GM23338 (cell line): ENCODE measurements at regions not wholly inside any gene's neighbourhood (a gene's known extent, or its start where the extent isn't known, plus 50 kb on each side); places are given as distances from the start of the nearest gene placed in this dataset.

Source experiments
- ATAC-seq: fragments of 200-7000 bp; cut with Tn5 transposase; 3 replicates; pipeline ENCODE4 v1.9.1; 2020
- DNase-seq: peaks from one replicate; pipeline ENCODE4 v3.0.0-alpha.2; 2015; ENCODE audit warnings: low spot score
- H2AFZ ChIP-seq: fragments of 200-600 bp; sonication (generic); 2 replicates; pipeline ENCODE4 v1.8.0; 2016; ENCODE audit warnings: antibody characterized with exemption, mild to moderate bottlenecking, moderate library complexity
- H3F3A ChIP-seq: fragments of 200-600 bp; sonication (generic); replicated peaks from 2 replicates; pipeline ENCODE4 v1.8.0; 2017; ENCODE audit warnings: antibody characterized with exemption, mixed run types, low read depth
- H3K27ac ChIP-seq: fragments of 200-600 bp; sonication (generic); 2 replicates; pipeline ENCODE4 v1.6.1; 2016; ENCODE audit warnings: low read depth
- H3K27me3 ChIP-seq: fragments of 200-600 bp; sonication (generic); 2 replicates; pipeline ENCODE4 v1.8.0; 2016; ENCODE audit warnings: mild to moderate bottlenecking, mixed run types, moderate library complexity; ENCODE audit not compliant: insufficient read depth
- H3K36me3 ChIP-seq: fragments of 200-600 bp; sonication (generic); 2 replicates; pipeline ENCODE4 v1.8.0; 2016; ENCODE audit warnings: mild to moderate bottlenecking; ENCODE audit not compliant: insufficient read depth
- H3K4me1 ChIP-seq: fragments of 200-600 bp; sonication (generic); 2 replicates; pipeline ENCODE4 v1.8.0; 2016; ENCODE audit warnings: mild to moderate bottlenecking, moderate library complexity; ENCODE audit not compliant: insufficient read depth
- H3K4me2 ChIP-seq: fragments of 200-600 bp; sonication (generic); 2 replicates; pipeline ENCODE4 v1.7.1; 2017; ENCODE audit warnings: mixed run types
- H3K4me3 ChIP-seq: fragments of 200-600 bp; sonication (generic); 2 replicates; pipeline ENCODE4 v1.6.1; 2016; ENCODE audit warnings: mixed run types
- H3K79me2 ChIP-seq: fragments of 200-600 bp; sonication (generic); replicated peaks from 2 replicates; pipeline ENCODE4 v1.8.0; 2017; ENCODE audit warnings: mild to moderate bottlenecking; ENCODE audit not compliant: insufficient read depth
- H3K9me2 ChIP-seq: fragments of 200-600 bp; sonication (generic); 2 replicates; pipeline ENCODE4 v1.8.0; 2017; ENCODE audit not compliant: insufficient read depth
- H4K20me1 ChIP-seq: fragments of 200-600 bp; sonication (generic); replicated peaks from 2 replicates; pipeline ENCODE4 v1.8.0; 2017; ENCODE audit warnings: mild to moderate bottlenecking; ENCODE audit not compliant: insufficient read depth
- H3K27ac Mint-ChIP-seq: 2 replicates; pipeline ENCODE4 v1.8.0; 2020; ENCODE audit warnings: inconsistent platforms, mild to moderate bottlenecking, moderate library complexity, mixed read lengths
- H3K27me3 Mint-ChIP-seq: 3 replicates; pipeline ENCODE4 v1.8.0; 2022; ENCODE audit warnings: low read depth, mild to moderate bottlenecking, moderate library complexity, mixed read lengths, inconsistent platforms; ENCODE audit not compliant: insufficient read depth, poor library complexity
- H3K36me3 Mint-ChIP-seq: 3 replicates; pipeline ENCODE4 v1.8.0; 2021; ENCODE audit warnings: low read depth, mild to moderate bottlenecking, inconsistent platforms, moderate library complexity, mixed read lengths
- H3K4me1 Mint-ChIP-seq: 3 replicates; pipeline ENCODE4 v1.8.0; 2020; ENCODE audit warnings: mild to moderate bottlenecking, inconsistent platforms, mixed read lengths
- H3K4me3 Mint-ChIP-seq: 3 replicates; pipeline ENCODE4 v1.8.0; 2021; ENCODE audit warnings: moderate library complexity, mild to moderate bottlenecking, inconsistent platforms, mixed read lengths
- H3K9me3 Mint-ChIP-seq: 3 replicates; pipeline ENCODE4 v1.8.0; 2020; ENCODE audit warnings: moderate library complexity, mild to moderate bottlenecking, inconsistent platforms, mixed read lengths
- CREB1 ChIP-seq: fragments of 250-450 bp; sonication (Bioruptor Pico); IDR thresholded peaks from 2 replicates; pipeline ENCODE4 v1.5.0; 2020; ENCODE audit warnings: low read depth, mild to moderate bottlenecking, moderate library complexity
- ETS1 ChIP-seq: IDR thresholded peaks from 2 replicates; pipeline ENCODE4 v1.6.1; 2016; ENCODE audit warnings: antibody characterized with exemption
- EZH2 ChIP-seq: fragments of 200-600 bp; sonication (generic); IDR thresholded peaks from one replicate; pipeline ENCODE4 v1.8.0; 2017; ENCODE audit warnings: antibody characterized with exemption, mild to moderate bottlenecking, low read depth; ENCODE audit not compliant: unreplicated experiment
- EZH2phosphoT487 ChIP-seq: fragments of 200-600 bp; sonication (generic); IDR thresholded peaks from one replicate; pipeline ENCODE4 v1.8.1; 2018; ENCODE audit warnings: antibody characterized with exemption; ENCODE audit not compliant: unreplicated experiment
- JUNB ChIP-seq: IDR thresholded peaks from one replicate; pipeline ENCODE4 v1.6.1; 2016; ENCODE audit warnings: antibody characterized with exemption; ENCODE audit not compliant: unreplicated experiment
- NANOG ChIP-seq: IDR thresholded peaks from 2 replicates; pipeline ENCODE4 v1.6.1; 2016; ENCODE audit warnings: antibody characterized with exemption, borderline replicate concordance
- POLR2AphosphoS5 ChIP-seq: IDR thresholded peaks from 2 replicates; pipeline ENCODE4 v1.6.1; 2016; ENCODE audit warnings: antibody characterized with exemption, low read depth
- STAT1 ChIP-seq: IDR thresholded peaks from one replicate; pipeline ENCODE4 v1.6.1; 2016; ENCODE audit warnings: antibody characterized with exemption; ENCODE audit not compliant: unreplicated experiment
- ZNF114 ChIP-seq: fragments of 250-450 bp; sonication (Bioruptor Pico); IDR thresholded peaks from 2 replicates; pipeline ENCODE4 v1.5.0; 2020; ENCODE audit warnings: mild to moderate bottlenecking, moderate library complexity
- ZNF462 ChIP-seq: fragments of 250-450 bp; sonication (Bioruptor Pico); IDR thresholded peaks from 2 replicates; pipeline ENCODE4 v1.5.0; 2020; ENCODE audit warnings: mild to moderate bottlenecking, moderate library complexity
- TF ChIP-seq, protein P1 (sequence below), 2 experiments: fragments of 200-600 bp in 1 of 2; sonication (generic) in 1 of 2; conservative IDR thresholded peaks; 2 replicates each; pipeline versions ENCODE4 v1.5.1 to v1.6.1; 2016 to 2017; ENCODE audit warnings: antibody characterized with exemption in 2 of 2, low read depth in 2 of 2, mild to moderate bottlenecking in 2 of 2, moderate library complexity in 1 of 2

- TF ChIP-seq ZNF462 (CRISPR knock-in tag) (no peak), STAT1 (no peak)
Measured at GRCh38 chr5:63255594-63255993, 677.0 kb downstream of the LRRC70 start (continued).

DNA sequence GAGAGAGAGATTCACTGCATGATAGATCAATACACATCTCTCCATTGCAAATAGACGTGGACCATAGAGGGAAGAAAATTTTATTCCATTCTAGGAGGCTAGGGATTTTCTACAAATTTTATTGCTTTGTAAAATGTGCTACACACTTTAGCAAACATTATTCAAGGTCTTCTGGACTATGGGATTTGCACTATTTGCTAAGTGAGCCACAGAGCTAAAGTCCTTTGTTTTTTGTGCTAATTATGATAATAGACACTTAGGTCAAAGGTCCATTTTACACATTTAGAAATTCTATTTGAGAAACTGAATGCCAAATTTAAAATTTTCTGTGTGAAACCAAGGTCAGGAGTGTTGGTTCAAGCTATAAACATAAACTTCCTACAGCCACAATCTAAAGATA lies 672.3 kb downstream of the LRRC70 start:
- Histone ChIP-seq H2AFZ (no peak overlapping the region), H3K27ac (no peak overlapping the region), H3K4me1 (peaks cover 20% of the 10 kb centered on the region), H3K79me2 (no peaks in the 10 kb centered on the region), H4K20me1 (no peaks in the 10 kb centered on the region), H3K4me2 (no peak overlapping the region), H3K27me3 (no peaks in the 10 kb centered on the region), H3K4me3 (no peak overlapping the region), H3K36me3 (no peaks in the 10 kb centered on the region), H3K9me2 (peaks cover 10% of the 10 kb centered on the region), H3F3A (no peaks in the 10 kb centered on the region)
- Mint-ChIP-seq H3K36me3 (peaks cover 13% of the 10 kb centered on the region; the same call in 2 of the 3 replicates), H3K27me3 (no peaks in the 10 kb centered on the region), H3K27ac (no peak overlapping the region), H3K4me1 (peaks cover 16% of the 10 kb centered on the region), H3K9me3 (peaks cover 4% of the 10 kb centered on the region; the same call in 1 of the 3 replicates), H3K4me3 (no peak overlapping the region)
- ATAC-seq (no peak), DNase-seq (no peak)
- no peak for TF ChIP-seq ZNF114
- no peak for TF ChIP-seq EZH2phosphoT487
- TF ChIP-seq EZH2, result no peak
- no peak for TF ChIP-seq POLR2AphosphoS5
- TF ChIP-seq NANOG, result no peak
- TF ChIP-seq, protein P1, sequence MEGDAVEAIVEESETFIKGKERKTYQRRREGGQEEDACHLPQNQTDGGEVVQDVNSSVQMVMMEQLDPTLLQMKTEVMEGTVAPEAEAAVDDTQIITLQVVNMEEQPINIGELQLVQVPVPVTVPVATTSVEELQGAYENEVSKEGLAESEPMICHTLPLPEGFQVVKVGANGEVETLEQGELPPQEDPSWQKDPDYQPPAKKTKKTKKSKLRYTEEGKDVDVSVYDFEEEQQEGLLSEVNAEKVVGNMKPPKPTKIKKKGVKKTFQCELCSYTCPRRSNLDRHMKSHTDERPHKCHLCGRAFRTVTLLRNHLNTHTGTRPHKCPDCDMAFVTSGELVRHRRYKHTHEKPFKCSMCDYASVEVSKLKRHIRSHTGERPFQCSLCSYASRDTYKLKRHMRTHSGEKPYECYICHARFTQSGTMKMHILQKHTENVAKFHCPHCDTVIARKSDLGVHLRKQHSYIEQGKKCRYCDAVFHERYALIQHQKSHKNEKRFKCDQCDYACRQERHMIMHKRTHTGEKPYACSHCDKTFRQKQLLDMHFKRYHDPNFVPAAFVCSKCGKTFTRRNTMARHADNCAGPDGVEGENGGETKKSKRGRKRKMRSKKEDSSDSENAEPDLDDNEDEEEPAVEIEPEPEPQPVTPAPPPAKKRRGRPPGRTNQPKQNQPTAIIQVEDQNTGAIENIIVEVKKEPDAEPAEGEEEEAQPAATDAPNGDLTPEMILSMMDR (conservative IDR thresholded peaks at IDR 0.05; ENCODE audit: low read depth in 2 of 2), result no peak
- TF ChIP-seq ETS1, result no peak
- TF ChIP-seq STAT1, result no peak
- no peak for TF ChIP-seq CREB1 (CRISPR knock-in tag)
- no peak for TF ChIP-seq JUNB
